A549 (cell line): ENCODE measurements at regions not wholly inside any gene's neighbourhood (a gene's known extent, or its start where the extent isn't known, plus 50 kb on each side); places are given as distances from the start of the nearest gene placed in this dataset.

Experiments used
- ATAC-seq, 2 experiments: fragments of 200-7000 bp in 1 of 2; fragments of >200 bp in 1 of 2; cut with Nextera tagmentation in 1 of 2; cut with Tn5 transposase in 1 of 2; 3 replicates each; pipeline versions ENCODE4 v1.8.0 to v1.9.1; 2018 to 2020; ENCODE audit warnings: mild to moderate bottlenecking in 1 of 2, moderate library complexity in 1 of 2
- CTCF ChIA-PET: fragments of 300-600 bp; sonication (Branson Sonifier 250); formaldehyde crosslinking; extraction: SDS; loops from one replicate; lab custom pipeline; 2021; ENCODE audit warnings: antibody characterized with exemption, inconsistent platforms; lab: Yijun Ruan, JAX
- POLR2A ChIA-PET: fragments of 350-600 bp; formaldehyde crosslinking; extraction: SDS; loops from one replicate; lab custom pipeline; 2021; ENCODE audit warnings: antibody characterized with exemption, inconsistent platforms; lab: Yijun Ruan, JAX
- DNase-seq, 2 experiments: peaks; one replicate each; pipeline versions ENCODE4 v3.0.0 to v3.0.0-alpha.2; 2011 to 2016; ENCODE audit warnings: low read depth in 1 of 2, low spot score in 1 of 2
- FAIRE-seq: peaks from 2 replicates; lab custom pipeline; 2011; peaks lifted over from hg19 to GRCh38; lab: Jason Lieb, UNC
- H3K27ac ChIP-seq, 2 experiments: fragments of >200 bp; sonication (Bioruptor Twin); formaldehyde crosslinking; 3 replicates each; pipeline ENCODE4 v1.5.1; 2016 to 2017
- H3K4me1 ChIP-seq: fragments of >200 bp; sonication (Bioruptor Twin); formaldehyde crosslinking; 3 replicates; pipeline ENCODE4 v1.6.1; 2016
- H3K4me2 ChIP-seq: fragments of >200 bp; sonication (Bioruptor Twin); formaldehyde crosslinking; 3 replicates; pipeline ENCODE4 v1.6.1; 2016
- H3K4me3 ChIP-seq: fragments of >200 bp; sonication (Bioruptor Twin); formaldehyde crosslinking; 3 replicates; pipeline ENCODE4 v1.5.1; 2016
- H3K9me3 ChIP-seq: fragments of >200 bp; sonication (Bioruptor Twin); formaldehyde crosslinking; 3 replicates; pipeline ENCODE4 v1.6.1; 2016
- BCL3 ChIP-seq: fragments of >200 bp; sonication (Bioruptor Twin); formaldehyde crosslinking; IDR thresholded peaks from 3 replicates; pipeline ENCODE4 v1.6.1; 2016
- CBX2 ChIP-seq: fragments of 200-600 bp; sonication (generic); IDR thresholded peaks from 2 replicates; pipeline ENCODE4 v1.6.1; 2016; ENCODE audit warnings: low read depth, mild to moderate bottlenecking, borderline replicate concordance
- ELK1 ChIP-seq: fragments of 150-350 bp; IDR thresholded peaks from 2 replicates; pipeline ENCODE4 v1.6.1; 2014; ENCODE audit warnings: low read depth, mild to moderate bottlenecking, low read length
- EP300 ChIP-seq, 2 experiments: fragments of >200 bp; sonication (Bioruptor Twin); formaldehyde crosslinking; IDR thresholded peaks; 2 replicates in 1 of 2; 3 replicates in 1 of 2; pipeline ENCODE4 v1.6.1; 2016 to 2017
- GATA3 ChIP-seq: IDR thresholded peaks from 2 replicates; pipeline ENCODE4 v1.6.1; 2012; ENCODE audit warnings: borderline replicate concordance
- JUN ChIP-seq, 2 experiments: fragments of >200 bp; sonication (Bioruptor Twin); formaldehyde crosslinking; IDR thresholded peaks; 2 replicates in 1 of 2; 3 replicates in 1 of 2; pipeline ENCODE4 v1.6.1; 2016 to 2017
- KDM1A ChIP-seq: fragments of 200-600 bp; sonication (generic); IDR thresholded peaks from 2 replicates; pipeline ENCODE4 v1.6.1; 2016; ENCODE audit warnings: low read depth, mild to moderate bottlenecking
- MAX ChIP-seq: IDR thresholded peaks from 2 replicates; pipeline ENCODE4 v1.6.1; 2012
- MYC ChIP-seq: IDR thresholded peaks from 2 replicates; pipeline ENCODE4 v1.6.1; 2012; ENCODE audit warnings: mild to moderate bottlenecking, inconsistent platforms, low read length, improper control_type of control experiment, borderline replicate concordance
- NFE2L2 ChIP-seq: fragments of 150-350 bp; conservative IDR thresholded peaks from 2 replicates; pipeline ENCODE4 v1.6.1; 2014; ENCODE audit warnings: low read length
- POLR2A ChIP-seq: IDR thresholded peaks from 2 replicates; pipeline ENCODE4 v1.6.1; 2012; ENCODE audit warnings: mild to moderate bottlenecking, low read length
- POLR2AphosphoS2 ChIP-seq: conservative IDR thresholded peaks from 2 replicates; pipeline ENCODE4 v1.6.1; 2012; ENCODE audit warnings: low read length, improper control_type of control experiment, inconsistent platforms
- RAD21 ChIP-seq, 2 experiments: fragments of >200 bp in 1 of 2; sonication (Bioruptor Twin) in 1 of 2; formaldehyde crosslinking in 1 of 2; IDR thresholded peaks in 1 of 2; conservative IDR thresholded peaks in 1 of 2; 2 replicates in 1 of 2; 3 replicates in 1 of 2; pipeline ENCODE4 v1.6.1; 2012 to 2018; ENCODE audit warnings: inconsistent platforms in 1 of 2
- RCOR1 ChIP-seq: fragments of 150-350 bp; IDR thresholded peaks from 2 replicates; pipeline ENCODE4 v1.6.1; 2014; ENCODE audit warnings: antibody characterized with exemption, low read length, low read depth
- RFX5 ChIP-seq: fragments of 450-650 bp; IDR thresholded peaks from 2 replicates; pipeline ENCODE4 v1.7.1; 2014; ENCODE audit warnings: antibody characterized with exemption, mild to moderate bottlenecking, moderate library complexity
- SMC3 ChIP-seq: fragments of >200 bp; sonication (Bioruptor Twin); formaldehyde crosslinking; IDR thresholded peaks from 3 replicates; pipeline ENCODE4 v1.6.1; 2018; ENCODE audit warnings: inconsistent platforms
- SREBF2 ChIP-seq: fragments of 450-650 bp; IDR thresholded peaks from 2 replicates; pipeline ENCODE4 v1.6.1; 2014; ENCODE audit warnings: mild to moderate bottlenecking, moderate library complexity
- WGBS: methylation state at CpG from one replicate; pipeline ENCODE4 v1.1.6; 2017; ENCODE audit errors: missing lambda C conversion rate; 5-methylcytosine and 5-hydroxymethylcytosine counted together
- TF ChIP-seq, protein P1 (sequence below): fragments of >200 bp; sonication (Bioruptor Twin); formaldehyde crosslinking; IDR thresholded peaks from 2 replicates; pipeline ENCODE4 v1.6.1; 2016
- TF ChIP-seq, protein P2 (sequence below): fragments of 200-600 bp; sonication (generic); IDR thresholded peaks from 2 replicates; pipeline ENCODE4 v1.6.1; 2016; ENCODE audit warnings: antibody characterized with exemption, mild to moderate bottlenecking, moderate library complexity
- TF ChIP-seq, protein P3 (sequence below): fragments of >200 bp; sonication (Bioruptor Twin); formaldehyde crosslinking; IDR thresholded peaks from 3 replicates; pipeline ENCODE4 v1.5.1; 2016
- TF ChIP-seq, protein P4 (sequence below): IDR thresholded peaks from 2 replicates; pipeline ENCODE4 v1.6.1; 2012

DNA sequence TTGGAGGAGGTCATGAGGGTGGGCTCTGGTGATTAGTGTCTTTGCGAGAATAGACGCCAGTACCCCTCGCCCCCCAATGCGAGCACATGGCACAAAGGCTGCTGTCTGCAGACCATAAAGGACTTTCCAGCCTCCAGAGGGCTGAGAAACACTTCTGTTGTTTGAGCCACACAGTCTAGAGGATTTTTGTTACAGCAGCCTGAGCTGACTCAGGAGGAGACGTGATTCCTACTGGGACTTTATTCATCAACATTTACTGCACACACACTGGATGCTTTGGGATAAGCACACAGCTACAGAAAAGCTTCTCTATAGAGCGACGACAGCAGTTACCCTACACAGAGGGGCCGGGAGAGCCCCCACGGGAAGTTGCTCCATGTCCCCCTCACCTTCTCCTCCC, 345.0 kb downstream of the CTTN start (continued):
- no peak for TF ChIP-seq BCL3
- TF ChIP-seq, all 56 proteins: peak for 0

- H3K9me3 ChIP-seq, result peaks cover 4% of the 10 kb centered on the region; the same call in 1 of the 3 replicates
- WGBS, result 100% methylated on average over 2 of the region's 9 CpGs
- ATAC-seq (no peak), FAIRE-seq (no peak), DNase-seq (no peak)
- no peak overlapping the region for H3K4me3 ChIP-seq
- no peak overlapping the region for H3K27ac ChIP-seq
- H3K4me2 ChIP-seq, result no peak overlapping the region
- H3K4me1 ChIP-seq, result no peaks in the 10 kb centered on the region
- ChIA-PET POLR2A (no interaction called here), CTCF (interaction anchor here (0.5 to 1.9 kb wide), 3 partner anchors 12 to 287 kb away, joined by 3 to 5 read pairs (median 3); no protein-coding TSS in a partner anchor)
- no peak for TF ChIP-seq POLR2A
- no peak for TF ChIP-seq NFE2L2
- TF ChIP-seq, protein P1, sequence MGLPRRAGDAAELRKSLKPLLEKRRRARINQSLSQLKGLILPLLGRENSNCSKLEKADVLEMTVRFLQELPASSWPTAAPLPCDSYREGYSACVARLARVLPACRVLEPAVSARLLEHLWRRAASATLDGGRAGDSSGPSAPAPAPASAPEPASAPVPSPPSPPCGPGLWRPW, result no peak
- TF ChIP-seq CBX2, result no peak
- no peak for TF ChIP-seq MYC
- no peak for TF ChIP-seq SREBF2
- no peak for TF ChIP-seq MAX
- no peak for TF ChIP-seq ELK1
Measured at GRCh38 chr11:70743941-70744351, 345.6 kb downstream of the CTTN start.

GRCh38 chr11:70744396-70745185, 346.3 kb downstream of the CTTN start:
- DNase-seq (no peak), FAIRE-seq (no peak), ATAC-seq (no peak)
- TF ChIP-seq GATA3 (no peak), ELK1 (no peak), RAD21 (conservative IDR thresholded peaks at IDR 0.05 in 1 of 2, IDR thresholded peaks at IDR 0.05 in 1 of 2) (no peak), RFX5 (no peak), KDM1A (no peak), MAX (no peak), SMC3 (no peak), JUN (IDR thresholded peaks at IDR 0.05) (no peak), POLR2AphosphoS2 (no peak), RCOR1 (no peak), EP300 (IDR thresholded peaks at IDR 0.05) (no peak)
- TF ChIP-seq, protein P2, sequence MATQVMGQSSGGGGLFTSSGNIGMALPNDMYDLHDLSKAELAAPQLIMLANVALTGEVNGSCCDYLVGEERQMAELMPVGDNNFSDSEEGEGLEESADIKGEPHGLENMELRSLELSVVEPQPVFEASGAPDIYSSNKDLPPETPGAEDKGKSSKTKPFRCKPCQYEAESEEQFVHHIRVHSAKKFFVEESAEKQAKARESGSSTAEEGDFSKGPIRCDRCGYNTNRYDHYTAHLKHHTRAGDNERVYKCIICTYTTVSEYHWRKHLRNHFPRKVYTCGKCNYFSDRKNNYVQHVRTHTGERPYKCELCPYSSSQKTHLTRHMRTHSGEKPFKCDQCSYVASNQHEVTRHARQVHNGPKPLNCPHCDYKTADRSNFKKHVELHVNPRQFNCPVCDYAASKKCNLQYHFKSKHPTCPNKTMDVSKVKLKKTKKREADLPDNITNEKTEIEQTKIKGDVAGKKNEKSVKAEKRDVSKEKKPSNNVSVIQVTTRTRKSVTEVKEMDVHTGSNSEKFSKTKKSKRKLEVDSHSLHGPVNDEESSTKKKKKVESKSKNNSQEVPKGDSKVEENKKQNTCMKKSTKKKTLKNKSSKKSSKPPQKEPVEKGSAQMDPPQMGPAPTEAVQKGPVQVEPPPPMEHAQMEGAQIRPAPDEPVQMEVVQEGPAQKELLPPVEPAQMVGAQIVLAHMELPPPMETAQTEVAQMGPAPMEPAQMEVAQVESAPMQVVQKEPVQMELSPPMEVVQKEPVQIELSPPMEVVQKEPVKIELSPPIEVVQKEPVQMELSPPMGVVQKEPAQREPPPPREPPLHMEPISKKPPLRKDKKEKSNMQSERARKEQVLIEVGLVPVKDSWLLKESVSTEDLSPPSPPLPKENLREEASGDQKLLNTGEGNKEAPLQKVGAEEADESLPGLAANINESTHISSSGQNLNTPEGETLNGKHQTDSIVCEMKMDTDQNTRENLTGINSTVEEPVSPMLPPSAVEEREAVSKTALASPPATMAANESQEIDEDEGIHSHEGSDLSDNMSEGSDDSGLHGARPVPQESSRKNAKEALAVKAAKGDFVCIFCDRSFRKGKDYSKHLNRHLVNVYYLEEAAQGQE, result no peak
- TF ChIP-seq, protein P3, sequence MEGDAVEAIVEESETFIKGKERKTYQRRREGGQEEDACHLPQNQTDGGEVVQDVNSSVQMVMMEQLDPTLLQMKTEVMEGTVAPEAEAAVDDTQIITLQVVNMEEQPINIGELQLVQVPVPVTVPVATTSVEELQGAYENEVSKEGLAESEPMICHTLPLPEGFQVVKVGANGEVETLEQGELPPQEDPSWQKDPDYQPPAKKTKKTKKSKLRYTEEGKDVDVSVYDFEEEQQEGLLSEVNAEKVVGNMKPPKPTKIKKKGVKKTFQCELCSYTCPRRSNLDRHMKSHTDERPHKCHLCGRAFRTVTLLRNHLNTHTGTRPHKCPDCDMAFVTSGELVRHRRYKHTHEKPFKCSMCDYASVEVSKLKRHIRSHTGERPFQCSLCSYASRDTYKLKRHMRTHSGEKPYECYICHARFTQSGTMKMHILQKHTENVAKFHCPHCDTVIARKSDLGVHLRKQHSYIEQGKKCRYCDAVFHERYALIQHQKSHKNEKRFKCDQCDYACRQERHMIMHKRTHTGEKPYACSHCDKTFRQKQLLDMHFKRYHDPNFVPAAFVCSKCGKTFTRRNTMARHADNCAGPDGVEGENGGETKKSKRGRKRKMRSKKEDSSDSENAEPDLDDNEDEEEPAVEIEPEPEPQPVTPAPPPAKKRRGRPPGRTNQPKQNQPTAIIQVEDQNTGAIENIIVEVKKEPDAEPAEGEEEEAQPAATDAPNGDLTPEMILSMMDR, result no peak
- TF ChIP-seq, protein P1, result no peak
- TF ChIP-seq, protein P4, sequence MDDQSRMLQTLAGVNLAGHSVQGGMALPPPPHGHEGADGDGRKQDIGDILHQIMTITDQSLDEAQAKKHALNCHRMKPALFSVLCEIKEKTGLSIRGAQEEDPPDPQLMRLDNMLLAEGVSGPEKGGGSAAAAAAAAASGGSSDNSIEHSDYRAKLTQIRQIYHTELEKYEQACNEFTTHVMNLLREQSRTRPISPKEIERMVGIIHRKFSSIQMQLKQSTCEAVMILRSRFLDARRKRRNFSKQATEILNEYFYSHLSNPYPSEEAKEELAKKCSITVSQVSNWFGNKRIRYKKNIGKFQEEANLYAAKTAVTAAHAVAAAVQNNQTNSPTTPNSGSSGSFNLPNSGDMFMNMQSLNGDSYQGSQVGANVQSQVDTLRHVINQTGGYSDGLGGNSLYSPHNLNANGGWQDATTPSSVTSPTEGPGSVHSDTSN, result no peak
- POLR2A ChIA-PET, result no interaction called here
- H3K4me1 ChIP-seq, result no peaks in the 10 kb centered on the region
- H3K9me3 ChIP-seq, result peaks cover 11% of the 10 kb centered on the region
- H3K27ac ChIP-seq, result no peak overlapping the region
- H3K4me3 ChIP-seq, result no peak overlapping the region
- H3K4me2 ChIP-seq, result no peak overlapping the region
- CTCF ChIA-PET, result interaction anchor here (1.9 kb wide), 1 partner anchor 11 kb away, joined by 5 read pairs; no protein-coding TSS in a partner anchor
- WGBS, result 88% methylated on average over 15 of the region's 17 CpGs
